ENCODE measurements at regions not wholly inside any gene's neighbourhood (a gene's known extent, or its start where the extent isn't known, plus 50 kb on each side); places are given as distances from the start of the nearest gene placed in this dataset.
"Not testable (repeated sequence)": the region's sequence is repeated elsewhere in the genome, so short reads cannot be mapped to it uniquely, and the experiment has no call there.

GRCh38 chr13:44713788-44714469, 137.8 kb upstream of the TSC22D1 start:
- DNase-seq (ENCODE audit: low read depth in 1 of 2, low spot score in 1 of 2): no peak

GRCh38 chr13:44711706-44712105, 135.6 kb upstream of the TSC22D1 start:
- no peak for DNase-seq (ENCODE audit: low read depth in 1 of 2, low spot score in 1 of 2)

DNA sequence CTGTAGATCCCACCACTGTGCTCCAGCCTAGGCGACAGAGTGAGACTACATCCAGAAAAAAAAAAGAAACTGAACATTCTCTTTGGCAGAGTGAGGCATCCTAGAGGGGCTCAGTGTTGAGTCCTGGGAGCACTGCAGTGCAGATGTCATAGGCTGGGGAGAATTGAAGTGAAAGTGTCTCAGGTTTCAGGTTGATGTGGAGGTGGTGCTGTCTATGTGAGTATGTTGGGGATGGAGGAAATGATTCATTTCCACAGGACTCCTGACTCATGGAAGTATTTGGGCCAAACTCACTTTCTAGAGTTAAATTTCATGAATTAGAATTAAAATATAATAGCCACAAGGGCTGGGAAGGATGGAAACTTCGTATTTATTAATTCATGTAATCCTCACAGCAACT, 134.4 kb upstream of the TSC22D1 start:
- DNase-seq (ENCODE audit: low read depth in 1 of 2, low spot score in 1 of 2): peak in 1 of 2 donors; percentile 1

- not testable (repeated sequence) for DNase-seq (ENCODE audit: low read depth in 1 of 2, low spot score in 1 of 2)
Measured at GRCh38 chr13:44704811-44705210, 128.7 kb upstream of the TSC22D1 start.

DNA sequence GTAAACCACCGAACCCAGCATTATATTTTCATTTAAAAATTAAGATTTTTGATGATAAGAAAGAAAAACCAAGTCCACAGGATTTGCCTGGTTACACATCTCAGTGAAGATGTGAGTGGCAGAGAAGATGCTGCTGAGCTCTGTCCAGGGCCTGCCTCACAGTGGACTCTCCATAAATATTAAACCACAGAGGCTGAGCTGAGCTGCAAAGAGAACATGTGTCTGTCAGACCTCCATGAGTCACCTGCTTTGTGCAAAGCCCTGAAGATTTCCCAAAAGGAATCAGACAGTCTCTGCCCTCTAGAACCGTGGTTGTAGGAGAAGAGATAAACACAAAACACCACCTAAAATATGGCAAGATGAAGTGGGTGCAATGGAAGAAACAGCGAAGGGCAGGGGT, 127.2 kb upstream of the TSC22D1 start:
- no peak for DNase-seq (ENCODE audit: low read depth in 1 of 2, low spot score in 1 of 2)

- DNase-seq (ENCODE audit: low read depth in 1 of 2, low spot score in 1 of 2): no peak
Measured at GRCh38 chr13:44698066-44698465, 121.9 kb upstream of the TSC22D1 start.

DNA sequence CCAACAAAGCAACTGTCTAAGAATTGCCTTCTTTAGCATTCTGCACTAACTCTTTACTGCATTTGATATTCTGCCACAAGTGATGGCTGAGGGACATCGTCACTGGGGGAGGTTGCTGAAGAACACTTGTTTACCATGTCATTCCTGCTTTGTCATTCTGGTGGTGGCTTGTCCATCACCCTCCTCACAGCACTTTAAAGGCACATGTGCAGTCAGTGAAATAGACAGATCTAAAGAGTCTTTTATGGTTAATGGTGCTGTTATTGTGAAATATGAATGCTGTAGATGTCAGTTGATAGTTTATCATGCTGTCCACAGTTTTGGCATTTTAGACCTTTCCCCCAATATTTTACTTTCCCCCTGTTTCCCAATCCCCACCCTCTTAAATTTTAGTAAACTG, 120.9 kb upstream of the TSC22D1 start:
- DNase-seq (ENCODE audit: low read depth in 1 of 2, low spot score in 1 of 2): no peak

DNA sequence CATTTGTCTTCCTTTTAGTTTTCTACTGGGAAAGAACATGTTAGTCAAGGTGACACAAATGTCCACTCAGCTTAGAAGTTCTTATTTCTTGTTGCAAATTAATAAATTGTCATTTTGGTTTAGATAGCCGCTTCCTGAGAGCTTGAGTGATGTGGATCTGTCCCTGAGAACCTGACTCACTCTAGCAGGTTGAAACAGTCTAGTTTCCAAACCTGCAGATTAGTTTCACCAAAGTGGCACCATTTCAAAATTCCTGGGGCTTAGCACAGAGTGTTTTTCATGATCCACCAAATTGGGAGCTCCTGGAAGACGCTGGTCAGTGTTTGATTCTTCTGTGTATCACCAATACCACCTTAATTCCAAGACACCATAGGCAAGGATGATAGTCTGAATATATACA, 119.4 kb upstream of the TSC22D1 start:
- no peak for DNase-seq (ENCODE audit: low read depth in 1 of 2, low spot score in 1 of 2)

DNA sequence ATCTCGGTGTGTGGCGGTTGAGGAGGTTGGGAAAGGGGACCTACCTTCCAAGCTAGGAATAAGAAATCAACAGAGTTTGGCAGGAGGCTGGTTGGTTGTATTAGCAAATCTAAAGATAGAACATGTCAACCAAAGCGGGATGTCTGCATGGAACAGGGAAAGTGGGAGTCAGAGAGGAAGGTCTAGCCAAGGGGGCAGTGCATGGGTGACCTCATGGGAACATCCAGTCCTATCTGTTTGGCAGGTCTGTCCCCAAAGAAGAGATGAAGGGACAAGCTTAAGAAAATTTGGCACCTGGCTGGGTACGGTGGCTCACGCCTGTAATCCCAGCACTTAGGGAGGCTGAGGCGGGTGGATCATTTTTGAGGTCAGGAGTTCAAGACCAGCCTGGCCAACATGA, 118.7 kb upstream of the TSC22D1 start:
- no peak for DNase-seq (ENCODE audit: low read depth in 1 of 2, low spot score in 1 of 2)

DNA sequence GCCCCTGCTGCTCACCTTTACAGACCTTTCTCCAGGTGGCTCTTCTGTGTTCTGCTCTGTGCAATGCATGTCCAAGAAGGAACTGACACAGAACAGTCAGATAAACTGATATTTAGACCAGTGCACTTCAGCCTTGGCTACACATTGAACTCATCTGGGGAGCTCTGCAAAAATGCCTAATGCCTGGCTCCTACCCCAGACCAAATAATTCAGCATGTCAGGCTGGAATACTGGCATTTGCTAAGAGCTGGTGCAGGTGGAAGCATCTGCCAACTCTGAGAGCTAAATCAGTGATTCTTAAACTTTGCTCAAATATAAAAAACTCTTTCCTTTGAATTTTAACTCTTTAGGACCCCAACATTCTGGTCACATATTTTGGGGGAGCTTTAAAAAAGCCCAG, 118.2 kb upstream of the TSC22D1 start:
- DNase-seq (ENCODE audit: low read depth in 1 of 2, low spot score in 1 of 2): no peak

GRCh38 chr13:44693156-44693764, 117.1 kb upstream of the TSC22D1 start:
- no peak for DNase-seq (ENCODE audit: low read depth in 1 of 2, low spot score in 1 of 2)

- no peak for DNase-seq (ENCODE audit: low read depth in 1 of 2, low spot score in 1 of 2)
Measured at GRCh38 chr13:44692173-44692713, 116.1 kb upstream of the TSC22D1 start.

DNA sequence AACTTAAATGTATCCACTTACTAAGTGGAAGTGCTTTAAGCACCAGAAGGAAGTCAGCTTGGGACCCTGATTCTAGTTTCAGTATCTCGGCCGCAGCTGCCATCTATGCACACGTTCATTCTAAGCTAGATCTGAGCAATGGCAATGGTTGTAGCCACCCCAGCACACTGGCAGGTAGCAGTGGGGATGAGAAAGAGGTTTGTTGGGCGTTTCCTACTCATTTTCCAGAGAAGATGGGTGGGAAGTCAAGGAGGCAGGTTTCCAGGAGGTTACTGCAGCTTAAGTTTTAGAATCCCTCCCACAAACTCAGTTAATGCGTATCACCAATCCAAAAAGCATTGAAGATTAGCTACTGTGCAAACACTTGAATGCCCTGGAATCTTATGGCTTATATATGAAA, 114.2 kb upstream of the TSC22D1 start:
- DNase-seq (ENCODE audit: low read depth in 1 of 2, low spot score in 1 of 2): no peak

DNA sequence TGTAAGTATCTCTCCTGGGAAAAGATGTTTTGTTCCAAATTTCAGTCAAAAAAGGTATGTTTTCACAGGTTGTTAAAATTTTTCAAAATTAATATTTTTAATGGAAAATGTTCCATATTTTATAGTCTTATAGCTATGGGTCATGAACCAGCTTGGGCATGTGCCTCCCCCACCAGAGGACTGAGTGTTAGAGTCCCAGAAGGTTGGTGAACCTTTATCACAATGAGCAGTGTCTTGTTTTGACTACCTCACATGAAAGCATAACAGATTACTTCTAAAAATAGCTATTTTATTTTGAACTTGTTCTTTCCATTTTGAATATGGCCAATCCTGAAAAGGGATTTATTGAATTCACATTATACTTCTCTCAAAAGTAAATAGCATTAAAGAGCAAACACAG, 112.5 kb upstream of the TSC22D1 start:
- DNase-seq (ENCODE audit: low read depth in 1 of 2, low spot score in 1 of 2): no peak

DNA sequence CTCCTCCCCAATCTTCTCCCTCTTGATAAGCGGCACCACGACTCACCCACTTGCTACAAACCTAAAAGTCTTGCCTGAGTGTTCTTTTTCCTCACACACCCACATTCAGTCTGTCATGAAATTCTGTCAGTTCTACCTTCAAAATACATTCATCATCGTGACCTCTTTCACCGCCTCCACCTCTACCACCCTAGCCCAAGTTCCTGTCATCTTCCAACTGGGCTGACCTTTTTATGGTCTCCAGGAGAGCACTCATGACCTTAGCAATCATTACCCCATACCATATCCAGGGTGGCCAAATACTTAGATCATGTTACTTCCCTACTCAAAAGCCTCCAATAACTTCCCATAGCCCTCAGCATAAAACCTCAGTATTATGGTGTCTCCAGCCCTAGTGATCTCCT, 110.4 kb upstream of the TSC22D1 start:
- DNase-seq (ENCODE audit: low read depth in 1 of 2, low spot score in 1 of 2): no peak

- DNase-seq (ENCODE audit: low read depth in 1 of 2, low spot score in 1 of 2): no peak
Measured at GRCh38 chr13:44685641-44686040, 109.5 kb upstream of the TSC22D1 start.

GRCh38 chr13:44682416-44682815, 106.3 kb upstream of the TSC22D1 start:
- DNase-seq (ENCODE audit: low read depth in 1 of 2, low spot score in 1 of 2): not testable (repeated sequence)

DNA sequence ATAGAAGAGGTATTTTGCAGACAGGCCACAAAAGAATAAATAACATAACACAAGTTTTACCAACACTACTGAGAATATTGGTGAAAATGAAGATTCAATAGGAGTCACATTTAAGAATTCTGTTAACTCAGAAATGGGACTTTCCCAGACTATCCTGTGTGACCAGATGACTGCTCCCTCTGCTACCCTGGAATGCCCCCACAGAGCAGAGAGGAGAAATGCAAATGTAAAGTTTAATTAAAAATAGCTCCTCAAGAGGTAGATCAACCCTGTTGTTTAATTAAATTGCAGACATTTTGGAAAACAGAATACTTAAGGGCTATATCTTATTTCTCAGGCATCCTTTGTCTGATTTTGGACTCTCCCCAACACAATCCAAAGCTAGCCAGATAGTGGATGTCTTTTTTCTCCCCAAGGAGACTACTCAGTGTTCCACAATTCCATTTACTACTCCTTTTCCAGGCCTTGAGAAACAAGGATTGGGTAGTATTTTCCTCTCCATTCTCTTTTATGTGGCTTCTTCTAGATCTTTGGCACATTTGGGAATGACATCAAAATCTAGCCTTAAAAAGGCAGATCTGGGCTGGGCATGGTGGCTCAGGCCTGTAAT, 104.7 kb upstream of the TSC22D1 start:
- DNase-seq (ENCODE audit: low read depth in 1 of 2, low spot score in 1 of 2): no peak

DNA sequence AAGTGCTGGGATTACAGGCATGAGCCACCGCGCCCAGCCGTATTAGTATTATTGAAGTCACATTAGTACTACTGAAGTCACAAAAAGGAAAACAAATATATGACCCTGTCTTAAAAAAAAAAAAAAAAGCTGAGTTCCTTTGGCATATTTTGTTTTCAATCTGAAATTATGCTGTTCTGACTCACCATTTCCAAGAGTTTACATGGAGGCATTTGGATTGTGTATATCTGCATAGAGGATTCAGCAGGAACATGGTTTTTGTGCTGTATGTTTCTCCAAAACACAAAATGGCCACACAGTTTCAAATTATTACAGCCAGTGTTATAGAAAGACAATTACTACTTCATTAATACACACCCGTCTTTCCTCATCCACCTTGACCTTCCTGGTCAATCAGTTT, 103.5 kb upstream of the TSC22D1 start:
- no peak for DNase-seq (ENCODE audit: low read depth in 1 of 2, low spot score in 1 of 2)

DNA sequence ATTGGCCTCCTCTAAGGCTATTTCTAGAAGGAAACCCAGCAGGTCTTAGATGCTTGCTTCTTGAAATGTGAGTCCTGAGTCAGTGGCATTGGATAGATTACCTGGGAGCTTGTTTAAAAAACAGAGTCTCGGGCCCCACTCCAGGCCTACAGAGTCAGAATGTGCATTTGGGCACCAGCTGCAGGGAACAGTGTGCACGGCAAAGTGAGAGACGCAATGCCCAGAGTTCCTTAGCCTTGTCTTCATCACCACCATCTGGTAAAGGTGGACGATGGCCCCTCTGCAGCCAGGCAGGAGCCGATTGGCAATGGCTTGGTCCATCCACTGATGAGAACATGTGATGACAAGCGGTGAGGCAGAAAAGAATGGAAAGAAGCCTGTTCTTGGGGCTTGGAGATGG, 102.1 kb upstream of the TSC22D1 start:
- DNase-seq (ENCODE audit: low read depth in 1 of 2, low spot score in 1 of 2): no peak

DNA sequence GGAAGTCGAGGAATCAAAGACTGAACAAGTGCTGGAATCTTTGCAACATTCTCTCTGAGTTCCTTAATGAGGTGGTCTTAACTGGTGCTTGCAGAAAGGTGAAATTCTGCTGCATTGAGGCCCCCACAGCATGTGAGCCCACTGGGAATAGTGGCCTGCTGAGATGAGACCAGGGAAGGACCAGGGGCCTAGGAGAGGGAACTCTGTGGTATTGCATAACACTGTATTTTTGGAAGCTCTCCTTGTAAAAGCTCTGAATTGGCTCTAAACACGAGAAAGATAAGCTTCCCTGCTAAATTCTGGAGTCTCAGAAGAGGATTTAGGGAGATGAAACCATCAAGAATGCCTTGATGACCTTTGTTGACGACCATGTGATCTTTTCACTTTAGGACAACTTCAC, 100.4 kb upstream of the TSC22D1 start:
- no peak for DNase-seq (ENCODE audit: low read depth in 1 of 2, low spot score in 1 of 2)

GRCh38 chr13:44669534-44669933, 93.4 kb upstream of the TSC22D1 start:
- DNase-seq (ENCODE audit: low read depth in 1 of 2, low spot score in 1 of 2): no peak
